Spinal cord (tissue), 9 donors: ENCODE measurements at regions not wholly inside any gene's neighbourhood (a gene's known extent, or its start where the extent isn't known, plus 50 kb on each side); places are given as distances from the start of the nearest gene placed in this dataset.

Experiments used
- DNase-seq, 6 donors: peaks; one replicate each; pipeline versions ENCODE4 v3.0.0 to v3.0.0-alpha.2; 2013 to 2015; ENCODE audit warnings: low spot score in 6 of 6, low read depth in 4 of 6
- H3K27ac ChIP-seq: one replicate; pipeline ENCODE4 v1.5.1; 2013; ENCODE audit warnings: low read depth, low read length, control low read depth
- H3K27me3 ChIP-seq: one replicate; pipeline ENCODE4 v1.6.1; 2013; ENCODE audit warnings: low read length; ENCODE audit not compliant: control insufficient read depth, insufficient read depth
- H3K36me3 ChIP-seq: one replicate; pipeline ENCODE4 v1.6.1; 2013; ENCODE audit warnings: low read length; ENCODE audit not compliant: control insufficient read depth, insufficient read depth
- H3K4me1 ChIP-seq: one replicate; pipeline ENCODE4 v1.6.1; 2013; ENCODE audit warnings: low read length; ENCODE audit not compliant: control insufficient read depth, insufficient read depth
- H3K4me3 ChIP-seq: one replicate; pipeline ENCODE4 v1.5.1; 2013; ENCODE audit warnings: low read depth, low read length, control low read depth
- H3K9me3 ChIP-seq: one replicate; pipeline ENCODE4 v1.6.1; 2013; ENCODE audit warnings: low read length; ENCODE audit not compliant: control insufficient read depth, insufficient read depth
- WGBS: methylation state at CpG from one replicate; pipeline ENCODE4 v1.1.5; 2013; ENCODE audit warnings: missing lambda C conversion rate; ENCODE audit not compliant: insufficient coverage; 5-methylcytosine and 5-hydroxymethylcytosine counted together
- donor health status: healthy.

DNA sequence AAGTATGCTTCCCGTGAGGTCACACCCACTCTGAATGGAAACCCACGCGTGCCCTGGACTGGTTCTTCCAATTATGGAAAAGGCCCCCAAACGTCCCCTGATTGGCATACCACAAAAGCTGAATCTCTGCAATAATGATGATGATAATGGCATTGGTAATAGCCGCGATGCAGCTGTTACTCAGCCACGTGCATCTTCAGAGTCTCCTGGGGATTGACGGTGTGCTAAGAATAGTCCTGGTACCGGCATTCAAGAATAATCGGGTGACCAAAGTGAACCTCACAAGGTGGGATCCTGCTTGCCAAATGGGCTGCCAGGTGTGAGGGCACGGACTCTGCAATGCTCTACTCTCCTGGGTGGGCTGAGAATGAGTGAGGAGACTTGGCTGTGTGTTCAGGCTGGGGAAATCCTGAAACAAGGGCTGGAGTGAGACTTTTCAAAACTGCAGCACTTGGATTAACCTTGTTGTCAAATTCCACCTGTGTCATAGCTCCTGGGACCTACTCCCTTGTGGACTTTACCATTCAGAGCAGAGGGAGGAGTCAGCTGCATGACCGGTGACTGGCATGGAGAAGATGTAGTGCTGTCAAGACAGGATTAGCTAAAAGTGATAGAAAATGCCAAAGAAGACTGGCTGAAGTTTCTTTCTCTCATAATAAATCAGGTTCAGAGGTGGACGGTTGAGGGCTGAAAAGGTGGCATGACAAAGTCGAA, 615.4 kb downstream of the MID1IP1 start:
- peaks cover 4% of the 10 kb centered on the region for H3K27me3 ChIP-seq

DNA sequence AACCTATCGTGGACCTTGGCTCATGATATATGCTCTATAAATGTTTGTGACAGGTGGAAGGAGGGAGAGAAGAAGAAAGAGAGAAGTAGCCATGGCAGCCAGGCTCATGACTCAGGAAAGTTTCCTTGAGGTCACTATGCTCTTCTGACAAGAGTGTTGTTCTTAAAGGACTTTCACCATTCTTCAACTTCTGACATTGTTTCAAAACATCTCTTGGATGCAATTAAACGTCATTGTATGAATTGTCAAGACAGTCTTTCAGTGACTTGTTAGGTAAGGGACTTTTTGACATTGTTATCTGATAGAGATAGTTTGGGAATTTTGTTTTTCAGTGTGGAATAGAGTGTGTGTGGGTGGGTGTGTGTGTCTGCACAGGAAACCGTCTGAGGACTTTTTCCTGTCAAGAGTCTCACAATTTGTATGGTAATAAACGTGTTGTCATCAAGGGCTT, 617.0 kb downstream of the MID1IP1 start:
- 37% methylated on average over 3 of the region's 4 CpGs for WGBS
- Histone ChIP-seq H3K36me3 (no peaks in the 10 kb centered on the region), H3K9me3 (no peaks in the 10 kb centered on the region), H3K4me3 (no peak overlapping the region), H3K4me1 (peaks cover 9% of the 10 kb centered on the region), H3K27me3 (peaks cover 8% of the 10 kb centered on the region), H3K27ac (no peak overlapping the region)
- DNase-seq = no peak

More for the DNA sequence above, 615.4 kb downstream of the MID1IP1 start:
- Histone ChIP-seq H3K27ac (no peak overlapping the region), H3K4me3 (no peak overlapping the region), H3K36me3 (no peaks in the 10 kb centered on the region), H3K4me1 (peaks cover 9% of the 10 kb centered on the region), H3K9me3 (no peaks in the 10 kb centered on the region)
- 47% methylated on average over 10 of the region's 14 CpGs for WGBS
- peak in 1 of 6 donors; percentile 65 for DNase-seq

DNA sequence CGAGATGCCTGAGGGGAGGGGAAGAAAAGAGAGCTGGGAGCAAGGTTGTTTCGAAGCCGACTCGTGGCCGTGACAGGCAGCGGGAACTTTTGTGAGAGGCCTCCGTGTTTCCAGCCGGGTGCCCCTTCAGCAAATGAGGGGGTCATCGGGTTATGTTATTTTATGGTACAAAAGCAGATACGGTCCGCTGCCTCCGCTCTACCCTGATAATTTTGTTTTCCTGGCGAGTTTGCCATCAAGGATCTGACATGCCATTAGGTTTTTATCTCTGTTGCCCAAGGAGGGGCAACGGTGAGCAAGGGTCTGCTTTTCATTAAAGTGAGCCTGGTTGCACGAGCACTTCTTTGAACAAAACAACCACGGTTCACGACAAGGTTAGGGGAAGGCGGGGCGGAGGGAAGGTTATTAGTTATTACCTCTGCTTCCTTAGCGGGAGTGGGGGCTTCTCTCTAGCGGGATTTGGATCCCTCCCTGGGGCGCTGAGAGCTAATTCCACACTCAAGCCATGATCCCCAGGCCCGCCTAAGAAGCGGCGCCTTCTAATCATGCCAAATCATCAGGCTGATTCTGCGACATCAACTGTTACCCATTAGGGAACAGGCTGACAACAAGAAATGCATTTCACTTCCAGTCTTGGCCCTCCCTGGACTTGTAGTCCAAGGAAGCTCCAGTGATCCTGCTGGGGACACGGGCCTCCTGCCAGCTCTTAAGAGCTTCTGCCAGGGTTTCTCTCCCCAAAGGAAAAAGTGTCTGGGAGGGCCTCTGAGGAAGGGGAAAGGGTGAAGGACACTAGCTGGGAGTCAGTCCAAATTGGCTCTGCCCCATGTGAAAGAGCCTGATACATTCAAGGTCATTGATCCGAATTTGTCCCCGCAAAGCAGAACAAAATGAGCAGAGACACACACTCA, 617.7 kb downstream of the MID1IP1 start:
- H3K9me3 ChIP-seq = no peaks in the 10 kb centered on the region
- H3K4me1 ChIP-seq = peaks cover 9% of the 10 kb centered on the region
- H3K36me3 ChIP-seq = no peaks in the 10 kb centered on the region
- H3K27ac ChIP-seq = peak overlapping the region; percentile 18
- peak in 5 of 6 donors; percentile 31 to 86 (median 53) for DNase-seq
- H3K27me3 ChIP-seq = peaks cover 8% of the 10 kb centered on the region
- H3K4me3 ChIP-seq = no peak overlapping the region
- WGBS = 52% methylated on average over 23 of the region's 29 CpGs

DNA sequence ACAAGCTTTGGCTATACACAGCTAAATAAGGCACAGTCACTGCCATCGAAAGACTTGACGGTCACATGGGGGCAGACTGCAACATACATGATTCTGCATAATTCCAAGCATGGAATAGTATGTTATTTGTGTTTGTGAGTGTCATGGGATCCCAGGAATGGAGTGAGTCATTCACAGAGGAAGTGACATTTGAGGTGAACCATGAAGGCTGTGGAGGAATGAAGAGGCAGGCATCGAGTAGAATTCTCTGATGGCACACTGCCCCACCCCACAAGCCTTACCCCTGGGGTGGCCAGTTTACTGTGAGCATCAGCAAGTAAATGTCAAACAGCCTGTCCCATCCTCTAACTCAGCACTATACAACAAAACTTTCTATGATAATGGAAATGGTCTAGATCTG, 619.7 kb downstream of the MID1IP1 start:
- 100% methylated on average over 2 of the region's 3 CpGs for WGBS
- Histone ChIP-seq H3K27me3 (peaks cover 8% of the 10 kb centered on the region), H3K36me3 (no peaks in the 10 kb centered on the region), H3K9me3 (no peaks in the 10 kb centered on the region), H3K4me1 (peaks cover 9% of the 10 kb centered on the region), H3K27ac (no peak overlapping the region), H3K4me3 (no peak overlapping the region)
- DNase-seq = no peak

DNA sequence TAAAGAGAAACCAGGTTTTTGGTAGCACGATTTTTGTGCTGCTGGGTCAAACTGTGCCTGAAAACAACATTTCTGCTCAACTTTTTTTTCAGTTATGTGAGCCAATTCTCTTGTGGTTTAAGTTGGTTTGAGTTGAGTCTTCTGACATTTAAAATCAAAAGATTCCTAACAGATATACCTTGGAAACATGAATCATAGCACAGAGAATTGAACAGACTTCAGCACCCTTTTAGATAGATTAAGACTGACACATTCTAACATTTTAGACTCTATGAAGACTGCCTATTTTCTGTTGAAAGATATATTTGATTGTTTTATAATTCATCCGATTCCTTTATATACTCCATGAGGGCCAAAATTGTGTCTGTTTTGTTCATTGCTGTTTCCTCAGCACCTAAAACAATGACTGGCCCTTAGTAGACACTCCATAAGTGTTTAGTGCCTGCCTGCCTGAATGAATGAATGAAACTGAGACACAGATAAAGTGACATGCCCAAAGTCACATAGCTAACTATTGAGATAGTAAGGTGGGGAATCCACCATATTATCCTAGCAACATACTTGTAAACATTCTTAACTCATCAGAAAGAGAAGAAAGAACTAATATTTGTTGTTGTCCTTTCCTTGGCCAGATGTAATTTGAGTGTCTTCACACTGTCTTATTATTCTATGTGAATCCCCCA, 624.0 kb downstream of the MID1IP1 start:
- Histone ChIP-seq H3K36me3 (no peaks in the 10 kb centered on the region), H3K27ac (no peak overlapping the region), H3K27me3 (peaks cover 10% of the 10 kb centered on the region), H3K4me1 (no peaks in the 10 kb centered on the region), H3K4me3 (no peak overlapping the region), H3K9me3 (no peaks in the 10 kb centered on the region)
- DNase-seq = no peak
- WGBS = no CpG with 5 or more reads among the region's 2 CpGs

DNA sequence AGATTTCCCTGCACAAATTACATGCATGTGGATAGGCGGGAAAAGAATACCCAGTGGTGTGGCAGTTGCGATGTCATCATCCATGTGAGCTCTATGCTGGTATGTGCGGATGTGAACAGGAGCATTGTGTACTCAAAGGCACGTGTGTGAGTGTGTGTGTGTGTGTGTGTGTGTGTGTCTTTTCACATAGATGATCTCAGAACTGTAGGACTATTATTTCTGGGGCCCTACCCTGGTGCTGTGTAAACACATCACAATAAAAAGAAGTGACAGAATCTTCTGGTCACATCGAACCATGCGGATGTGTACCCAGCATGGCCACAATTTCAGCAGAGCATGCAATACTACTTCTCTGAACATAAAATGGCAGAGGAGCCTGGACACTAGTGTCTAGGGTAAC, 624.8 kb downstream of the MID1IP1 start:
- H3K9me3 ChIP-seq = no peaks in the 10 kb centered on the region
- no peak overlapping the region for H3K4me3 ChIP-seq
- H3K27me3 ChIP-seq = peaks cover 10% of the 10 kb centered on the region
- WGBS = 80% methylated on average over 4 of the region's 6 CpGs
- no peaks in the 10 kb centered on the region for H3K4me1 ChIP-seq
- DNase-seq = no peak
- H3K27ac ChIP-seq = no peak overlapping the region
- H3K36me3 ChIP-seq = no peaks in the 10 kb centered on the region

DNA sequence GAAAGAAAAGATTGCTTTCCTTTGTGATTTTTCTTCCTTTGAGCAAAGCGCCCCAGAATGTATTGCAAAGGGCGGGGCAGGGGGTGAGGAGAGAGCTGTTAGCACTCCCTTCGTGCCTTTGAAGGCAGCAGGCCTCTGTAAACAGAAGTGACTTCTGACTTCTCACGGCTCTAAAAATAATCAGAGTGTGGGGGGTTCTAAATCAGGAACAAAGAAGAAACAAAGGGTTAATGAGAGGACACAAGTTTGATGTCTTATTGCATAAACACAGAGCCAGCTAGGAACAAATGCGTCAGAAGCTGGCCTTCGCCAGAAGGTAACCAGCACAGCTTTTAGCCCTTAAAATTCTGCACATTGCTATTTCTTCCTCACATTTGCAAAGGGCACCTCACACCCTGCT, 626.2 kb downstream of the MID1IP1 start:
- H3K4me1 ChIP-seq = no peaks in the 10 kb centered on the region
- DNase-seq = peak in 1 of 6 donors; percentile 18
- H3K4me3 ChIP-seq = no peak overlapping the region
- H3K36me3 ChIP-seq = no peaks in the 10 kb centered on the region
- H3K9me3 ChIP-seq = no peaks in the 10 kb centered on the region
- peaks cover 12% of the 10 kb centered on the region for H3K27me3 ChIP-seq
- H3K27ac ChIP-seq = no peak overlapping the region
- 63% methylated on average over 5 of the region's 6 CpGs for WGBS

DNA sequence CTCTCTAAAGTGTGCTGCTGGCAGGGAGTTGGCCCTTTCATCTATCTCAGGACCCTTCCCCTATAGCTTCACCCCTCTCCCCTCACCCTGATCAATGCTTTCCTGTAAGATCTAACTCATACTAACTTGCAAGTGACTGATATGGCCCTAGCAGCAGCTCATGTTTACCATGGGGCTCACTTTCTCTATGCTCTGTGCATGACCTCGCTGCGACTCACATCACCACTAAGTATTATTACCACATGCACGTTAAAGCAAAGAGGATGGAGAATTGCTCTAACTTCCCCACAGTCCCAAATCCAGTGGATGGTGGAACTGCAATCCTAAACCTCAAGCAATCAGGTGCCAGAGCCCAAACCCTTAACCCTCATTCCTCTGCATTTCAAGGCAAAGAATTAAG, 626.6 kb downstream of the MID1IP1 start:
- Histone ChIP-seq H3K27ac (no peak overlapping the region), H3K4me3 (no peak overlapping the region), H3K36me3 (no peaks in the 10 kb centered on the region), H3K9me3 (no peaks in the 10 kb centered on the region), H3K4me1 (no peaks in the 10 kb centered on the region), H3K27me3 (peaks cover 12% of the 10 kb centered on the region)
- no peak for DNase-seq
- 77% methylated on average over 3 of the region's 3 CpGs for WGBS

DNA sequence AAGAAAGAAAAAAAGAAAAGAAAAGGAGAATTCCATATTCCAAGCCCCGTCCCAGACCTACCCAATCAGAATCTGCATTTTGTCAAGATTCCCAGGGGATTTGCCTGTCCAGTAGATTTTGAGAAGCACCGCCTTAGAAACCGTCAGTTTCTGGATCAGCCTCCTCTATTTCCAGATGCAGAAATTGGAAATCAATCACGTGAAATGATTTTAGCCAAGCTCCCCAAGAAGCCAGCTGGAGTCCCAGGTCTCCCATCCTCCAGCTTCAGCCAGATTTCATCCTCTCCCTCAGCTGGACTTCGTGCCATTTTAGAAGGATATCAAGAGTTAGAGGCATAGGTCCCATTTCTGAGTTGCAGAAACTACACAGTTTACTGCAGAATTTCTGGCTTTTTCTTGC, 629.3 kb downstream of the MID1IP1 start:
- no peak overlapping the region for H3K27ac ChIP-seq
- no peaks in the 10 kb centered on the region for H3K4me1 ChIP-seq
- H3K9me3 ChIP-seq = no peaks in the 10 kb centered on the region
- no peaks in the 10 kb centered on the region for H3K36me3 ChIP-seq
- peaks cover 8% of the 10 kb centered on the region for H3K27me3 ChIP-seq
- 86% methylated on average over 2 of the region's 5 CpGs for WGBS
- DNase-seq = no peak
- H3K4me3 ChIP-seq = no peak overlapping the region
